ENCODE measurements at regions not wholly inside any gene's neighbourhood (a gene's known extent, or its start where the extent isn't known, plus 50 kb on each side); places are given as distances from the start of the nearest gene placed in this dataset.
"Not testable (repeated sequence)": the region's sequence is repeated elsewhere in the genome, so short reads cannot be mapped to it uniquely, and the experiment has no call there.

GRCh38 chr5:102090770-102091169, 205.3 kb downstream of the SLCO4C1 start:
- H3K4me3 ChIP-seq (ENCODE audit: low read length) = no peak overlapping the region
- no peaks in the 10 kb centered on the region for H3K9me3 ChIP-seq (ENCODE audit: low read depth, low read length)
- H3K4me1 ChIP-seq (ENCODE audit: insufficient read depth, low read length) = no peaks in the 10 kb centered on the region
- no peaks in the 10 kb centered on the region for H3K27me3 ChIP-seq (ENCODE audit: insufficient read depth, low read length)

- Histone ChIP-seq H3K27me3 (ENCODE audit: insufficient read depth, low read length) (no peaks in the 10 kb centered on the region), H3K4me3 (ENCODE audit: low read length) (no peak overlapping the region), H3K9me3 (ENCODE audit: low read depth, low read length) (no peaks in the 10 kb centered on the region), H3K4me1 (ENCODE audit: insufficient read depth, low read length) (no peaks in the 10 kb centered on the region)
Observed at GRCh38 chr5:102089883-102090282, 206.2 kb downstream of the SLCO4C1 start.

GRCh38 chr5:102087906-102088305, 208.2 kb downstream of the SLCO4C1 start:
- Histone ChIP-seq H3K27me3 (ENCODE audit: insufficient read depth, low read length) (no peaks in the 10 kb centered on the region), H3K9me3 (ENCODE audit: low read depth, low read length) (no peaks in the 10 kb centered on the region), H3K4me1 (ENCODE audit: insufficient read depth, low read length) (no peaks in the 10 kb centered on the region), H3K4me3 (ENCODE audit: low read length) (no peak overlapping the region)

GRCh38 chr5:102080288-102080687, 215.8 kb downstream of the SLCO4C1 start:
- H3K4me1 ChIP-seq (ENCODE audit: insufficient read depth, low read length) = no peaks in the 10 kb centered on the region
- H3K27me3 ChIP-seq (ENCODE audit: insufficient read depth, low read length) = no peaks in the 10 kb centered on the region
- no peak overlapping the region for H3K4me3 ChIP-seq (ENCODE audit: low read length)
- no peaks in the 10 kb centered on the region for H3K9me3 ChIP-seq (ENCODE audit: low read depth, low read length)

- Histone ChIP-seq H3K27me3 (ENCODE audit: insufficient read depth, low read length) (no peaks in the 10 kb centered on the region), H3K9me3 (ENCODE audit: low read depth, low read length) (no peaks in the 10 kb centered on the region), H3K4me3 (ENCODE audit: low read length) (no peak overlapping the region), H3K4me1 (ENCODE audit: insufficient read depth, low read length) (no peaks in the 10 kb centered on the region)
Observed at GRCh38 chr5:102077920-102078319, 218.2 kb downstream of the SLCO4C1 start.

GRCh38 chr5:102069974-102070373, 226.1 kb downstream of the SLCO4C1 start:
- Histone ChIP-seq H3K4me1 (ENCODE audit: insufficient read depth, low read length) (no peaks in the 10 kb centered on the region), H3K4me3 (ENCODE audit: low read length) (no peak overlapping the region), H3K9me3 (ENCODE audit: low read depth, low read length) (no peaks in the 10 kb centered on the region), H3K27me3 (ENCODE audit: insufficient read depth, low read length) (no peaks in the 10 kb centered on the region)

- Histone ChIP-seq H3K9me3 (ENCODE audit: low read depth, low read length) (no peaks in the 10 kb centered on the region), H3K27me3 (ENCODE audit: insufficient read depth, low read length) (no peaks in the 10 kb centered on the region)
Observed at GRCh38 chr5:102068870-102069269, 227.2 kb downstream of the SLCO4C1 start.

GRCh38 chr5:102049517-102049916, 246.6 kb downstream of the SLCO4C1 start:
- Histone ChIP-seq H3K9me3 (ENCODE audit: low read depth, low read length) (no peaks in the 10 kb centered on the region), H3K4me1 (ENCODE audit: insufficient read depth, low read length) (no peaks in the 10 kb centered on the region), H3K27me3 (ENCODE audit: insufficient read depth, low read length) (no peaks in the 10 kb centered on the region), H3K4me3 (ENCODE audit: low read length) (no peak overlapping the region)

More at GRCh38 chr5:102068870-102069269, 227.2 kb downstream of the SLCO4C1 start:
- no peaks in the 10 kb centered on the region for H3K4me1 ChIP-seq (ENCODE audit: insufficient read depth, low read length)
- no peak overlapping the region for H3K4me3 ChIP-seq (ENCODE audit: low read length)

- Histone ChIP-seq H3K9me3 (ENCODE audit: low read depth, low read length) (no peaks in the 10 kb centered on the region), H3K4me1 (ENCODE audit: insufficient read depth, low read length) (no peaks in the 10 kb centered on the region), H3K4me3 (ENCODE audit: low read length) (no peak overlapping the region), H3K27me3 (ENCODE audit: insufficient read depth, low read length) (no peaks in the 10 kb centered on the region)
Observed at GRCh38 chr5:102048940-102049339, 247.1 kb downstream of the SLCO4C1 start.

- not testable (repeated sequence) for H3K9me3 ChIP-seq (ENCODE audit: low read depth, low read length); H3K4me3 ChIP-seq (ENCODE audit: low read length); H3K4me1 ChIP-seq (ENCODE audit: insufficient read depth, low read length); H3K27me3 ChIP-seq (ENCODE audit: insufficient read depth, low read length)
Observed at GRCh38 chr5:102047073-102047472, 249.0 kb downstream of the SLCO4C1 start.

GRCh38 chr5:102040326-102040725, 255.8 kb downstream of the SLCO4C1 start:
- Histone ChIP-seq H3K9me3 (ENCODE audit: low read depth, low read length) (no peaks in the 10 kb centered on the region), H3K4me3 (ENCODE audit: low read length) (no peak overlapping the region), H3K27me3 (ENCODE audit: insufficient read depth, low read length) (no peaks in the 10 kb centered on the region), H3K4me1 (ENCODE audit: insufficient read depth, low read length) (no peaks in the 10 kb centered on the region)

- H3K9me3 ChIP-seq (ENCODE audit: low read depth, low read length) = no peaks in the 10 kb centered on the region
- no peaks in the 10 kb centered on the region for H3K27me3 ChIP-seq (ENCODE audit: insufficient read depth, low read length)
- H3K4me3 ChIP-seq (ENCODE audit: low read length) = no peak overlapping the region
- no peaks in the 10 kb centered on the region for H3K4me1 ChIP-seq (ENCODE audit: insufficient read depth, low read length)
Observed at GRCh38 chr5:102036927-102037326, 259.2 kb downstream of the SLCO4C1 start.

GRCh38 chr5:102031711-102032110, 264.4 kb downstream of the SLCO4C1 start:
- no peak overlapping the region for H3K4me3 ChIP-seq (ENCODE audit: low read length)
- H3K9me3 ChIP-seq (ENCODE audit: low read depth, low read length) = no peaks in the 10 kb centered on the region
- H3K27me3 ChIP-seq (ENCODE audit: insufficient read depth, low read length) = no peaks in the 10 kb centered on the region
- no peaks in the 10 kb centered on the region for H3K4me1 ChIP-seq (ENCODE audit: insufficient read depth, low read length)

GRCh38 chr5:102018690-102019089, 277.4 kb downstream of the SLCO4C1 start:
- no peaks in the 10 kb centered on the region for H3K9me3 ChIP-seq (ENCODE audit: low read depth, low read length)
- H3K4me1 ChIP-seq (ENCODE audit: insufficient read depth, low read length) = no peaks in the 10 kb centered on the region
- H3K27me3 ChIP-seq (ENCODE audit: insufficient read depth, low read length) = no peaks in the 10 kb centered on the region
- no peak overlapping the region for H3K4me3 ChIP-seq (ENCODE audit: low read length)

- H3K9me3 ChIP-seq (ENCODE audit: low read depth, low read length) = no peaks in the 10 kb centered on the region
- no peaks in the 10 kb centered on the region for H3K27me3 ChIP-seq (ENCODE audit: insufficient read depth, low read length)
- no peaks in the 10 kb centered on the region for H3K4me1 ChIP-seq (ENCODE audit: insufficient read depth, low read length)
- H3K4me3 ChIP-seq (ENCODE audit: low read length) = no peak overlapping the region
Observed at GRCh38 chr5:102018279-102018678, 277.8 kb downstream of the SLCO4C1 start.

- no peaks in the 10 kb centered on the region for H3K4me1 ChIP-seq (ENCODE audit: insufficient read depth, low read length)
- no peaks in the 10 kb centered on the region for H3K27me3 ChIP-seq (ENCODE audit: insufficient read depth, low read length)
- H3K4me3 ChIP-seq (ENCODE audit: low read length) = no peak overlapping the region
- H3K9me3 ChIP-seq (ENCODE audit: low read depth, low read length) = no peaks in the 10 kb centered on the region
Observed at GRCh38 chr5:102014371-102014770, 281.7 kb downstream of the SLCO4C1 start.

GRCh38 chr5:102010644-102011043, 285.4 kb downstream of the SLCO4C1 start:
- no peak overlapping the region for H3K4me3 ChIP-seq (ENCODE audit: low read length)
- no peaks in the 10 kb centered on the region for H3K27me3 ChIP-seq (ENCODE audit: insufficient read depth, low read length)
- H3K4me1 ChIP-seq (ENCODE audit: insufficient read depth, low read length) = no peaks in the 10 kb centered on the region
- H3K9me3 ChIP-seq (ENCODE audit: low read depth, low read length) = no peaks in the 10 kb centered on the region
